Subcutaneous abdominal adipose tissue (tissue), 5 donors: ENCODE measurements at regions not wholly inside any gene's neighbourhood (a gene's known extent, or its start where the extent isn't known, plus 50 kb on each side); places are given as distances from the start of the nearest gene placed in this dataset.

Experiments used
- H3K27ac ChIP-seq: one replicate; pipeline ENCODE4 v1.7.0; 2013; ENCODE audit warnings: low read depth, mild to moderate bottlenecking, inconsistent platforms, low read length, moderate library complexity
- H3K27me3 ChIP-seq, 5 donors: one replicate each; pipeline ENCODE4 v1.7.0; 2013; ENCODE audit warnings: low read length in 5 of 5, inconsistent platforms in 1 of 5; ENCODE audit not compliant: control insufficient read depth in 5 of 5, insufficient read depth in 4 of 5
- H3K36me3 ChIP-seq, 5 donors: one replicate each; pipeline ENCODE4 v1.7.0; 2013; ENCODE audit warnings: low read length in 5 of 5; ENCODE audit not compliant: control insufficient read depth in 5 of 5, insufficient read depth in 5 of 5
- H3K4me1 ChIP-seq, 5 donors: one replicate each; pipeline ENCODE4 v1.7.0; 2013; ENCODE audit warnings: low read length in 5 of 5, mild to moderate bottlenecking in 3 of 5, moderate library complexity in 1 of 5; ENCODE audit not compliant: control insufficient read depth in 5 of 5, insufficient read depth in 5 of 5
- H3K4me3 ChIP-seq, 5 donors: one replicate each; pipeline ENCODE4 v1.7.0; 2013; ENCODE audit warnings: low read length in 5 of 5, low read depth in 1 of 5
- H3K9ac ChIP-seq, 5 donors: one replicate each; pipeline ENCODE4 v1.7.0; 2013; ENCODE audit warnings: low read length in 5 of 5, mild to moderate bottlenecking in 4 of 5, moderate library complexity in 3 of 5
- H3K9me3 ChIP-seq, 5 donors: one replicate each; pipeline ENCODE4 v1.7.0; 2013; ENCODE audit warnings: low read length in 5 of 5; ENCODE audit not compliant: control insufficient read depth in 5 of 5
- donor health status: healthy.
- donor health status: healthy.
- donor health status: healthy.
- donor health status: healthy.
- donor health status: healthy.

DNA sequence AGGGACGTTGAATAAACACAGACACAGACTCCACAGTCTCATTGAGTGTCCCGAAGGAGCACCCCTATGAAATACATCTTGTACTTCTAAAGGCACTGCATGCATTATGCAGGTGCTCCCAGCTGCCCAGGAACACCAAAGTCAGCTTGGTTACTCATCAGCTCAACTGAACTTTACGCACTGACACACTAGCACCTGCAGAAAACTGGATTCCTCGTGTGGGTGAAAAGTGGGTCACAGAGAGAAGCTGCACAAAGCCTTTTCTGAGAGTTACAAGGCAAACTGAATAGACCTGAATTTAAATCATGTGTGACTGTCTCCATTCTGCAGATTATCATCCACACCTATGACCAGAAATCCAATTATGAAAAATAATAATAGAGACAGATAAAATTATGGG lies 527.5 kb upstream of the NBEA start:
- Histone ChIP-seq H3K27me3 (no peaks in the 10 kb centered on the region), H3K36me3 (no peaks in the 10 kb centered on the region), H3K9ac (no peak overlapping the region), H3K4me1 (no peaks in the 10 kb centered on the region), H3K27ac (no peak overlapping the region), H3K4me3 (no peak overlapping the region), H3K9me3 (no peaks in the 10 kb centered on the region)

DNA sequence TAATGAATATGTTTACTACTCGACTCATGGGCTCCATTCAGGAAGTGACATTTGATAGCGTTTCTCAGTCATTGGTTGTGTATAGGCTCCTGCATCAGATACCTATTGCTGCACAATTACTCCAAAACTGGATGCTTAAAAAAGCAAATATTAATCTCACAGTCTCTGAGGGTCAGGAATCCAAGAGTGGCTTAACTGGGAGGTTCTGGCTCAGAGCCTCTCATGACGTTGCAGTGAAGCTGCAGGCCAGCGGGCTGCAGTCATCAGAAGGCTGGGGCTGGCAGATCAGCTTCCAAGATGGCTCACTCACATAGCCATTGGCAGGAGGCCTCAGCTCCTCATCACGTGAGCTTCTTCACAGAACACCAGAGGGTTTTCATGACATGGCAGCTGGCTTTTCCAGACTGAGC lies 525.1 kb upstream of the NBEA start:
- H3K9me3 ChIP-seq, result no peaks in the 10 kb centered on the region
- H3K9ac ChIP-seq, result no peak overlapping the region
- no peaks in the 10 kb centered on the region for H3K4me1 ChIP-seq
- H3K27ac ChIP-seq, result no peak overlapping the region
- no peak overlapping the region for H3K4me3 ChIP-seq
- H3K36me3 ChIP-seq, result no peaks in the 10 kb centered on the region
- no peaks in the 10 kb centered on the region for H3K27me3 ChIP-seq

DNA sequence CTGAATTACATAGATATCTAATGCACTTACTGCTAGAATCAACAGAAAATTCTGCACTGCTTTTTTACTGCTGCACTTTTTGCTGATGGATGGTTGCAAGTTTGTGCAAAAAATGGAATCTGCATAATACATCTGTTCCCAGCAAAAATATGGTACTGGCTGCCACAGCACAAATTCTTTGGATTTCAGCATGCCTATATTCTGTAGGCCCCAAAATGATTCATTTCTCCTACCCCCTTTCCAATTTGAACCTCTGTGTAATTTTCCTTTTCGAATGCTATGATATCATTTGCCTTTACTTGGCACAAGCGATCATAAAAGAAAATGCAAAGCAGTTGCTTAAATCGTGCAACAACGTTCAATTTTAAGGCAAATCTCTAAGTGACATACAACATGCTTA lies 524.2 kb upstream of the NBEA start:
- H3K4me3 ChIP-seq, result no peak overlapping the region
- H3K27me3 ChIP-seq, result no peaks in the 10 kb centered on the region
- H3K9ac ChIP-seq, result no peak overlapping the region
- no peaks in the 10 kb centered on the region for H3K9me3 ChIP-seq
- H3K4me1 ChIP-seq, result no peaks in the 10 kb centered on the region
- no peaks in the 10 kb centered on the region for H3K36me3 ChIP-seq
- H3K27ac ChIP-seq, result no peak overlapping the region

DNA sequence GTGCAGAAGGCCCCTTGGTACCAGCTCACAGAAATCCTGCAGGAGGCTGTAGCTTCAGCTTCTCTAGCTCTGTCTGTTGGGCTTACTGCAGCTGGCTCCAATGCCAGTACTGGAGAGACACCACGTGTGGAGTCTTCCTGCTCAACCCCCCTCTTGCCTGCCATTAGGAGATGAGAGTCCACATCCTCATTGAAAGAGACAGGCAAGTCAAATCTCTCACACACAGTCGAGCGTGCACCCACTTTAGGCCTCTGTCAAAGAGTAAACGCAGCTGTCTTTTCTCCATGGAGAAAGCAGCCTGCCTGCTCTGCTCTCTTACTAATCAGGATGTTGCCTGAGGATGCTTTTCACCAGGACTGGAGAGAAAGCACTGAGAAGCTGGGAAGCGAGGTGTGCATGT lies 523.0 kb upstream of the NBEA start:
- Histone ChIP-seq H3K9ac (no peak overlapping the region), H3K27ac (no peak overlapping the region), H3K4me3 (no peak overlapping the region), H3K27me3 (no peaks in the 10 kb centered on the region), H3K4me1 (no peaks in the 10 kb centered on the region), H3K9me3 (no peaks in the 10 kb centered on the region), H3K36me3 (no peaks in the 10 kb centered on the region)

DNA sequence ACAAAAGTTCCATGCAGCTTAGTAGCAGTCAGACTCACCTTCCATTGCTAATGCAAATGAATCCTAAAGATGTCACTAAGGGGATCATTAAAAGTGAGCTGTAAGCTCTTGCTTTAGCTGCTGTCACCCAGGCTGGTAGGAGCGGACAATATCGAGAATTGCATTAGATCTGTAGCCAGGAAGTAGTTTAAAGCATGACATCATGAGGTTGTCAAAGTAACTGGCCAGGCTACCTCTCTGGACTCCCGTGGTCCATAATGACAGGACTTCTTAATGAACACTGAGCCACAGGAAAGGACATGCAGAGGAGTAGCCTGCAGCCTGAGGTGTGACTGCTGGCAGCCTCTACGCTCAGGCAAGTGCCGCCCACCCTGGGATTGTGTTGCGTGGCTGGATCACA lies 522.3 kb upstream of the NBEA start:
- Histone ChIP-seq H3K4me1 (no peaks in the 10 kb centered on the region), H3K9ac (no peak overlapping the region), H3K9me3 (no peaks in the 10 kb centered on the region), H3K27ac (no peak overlapping the region), H3K27me3 (no peaks in the 10 kb centered on the region), H3K36me3 (no peaks in the 10 kb centered on the region), H3K4me3 (no peak overlapping the region)

DNA sequence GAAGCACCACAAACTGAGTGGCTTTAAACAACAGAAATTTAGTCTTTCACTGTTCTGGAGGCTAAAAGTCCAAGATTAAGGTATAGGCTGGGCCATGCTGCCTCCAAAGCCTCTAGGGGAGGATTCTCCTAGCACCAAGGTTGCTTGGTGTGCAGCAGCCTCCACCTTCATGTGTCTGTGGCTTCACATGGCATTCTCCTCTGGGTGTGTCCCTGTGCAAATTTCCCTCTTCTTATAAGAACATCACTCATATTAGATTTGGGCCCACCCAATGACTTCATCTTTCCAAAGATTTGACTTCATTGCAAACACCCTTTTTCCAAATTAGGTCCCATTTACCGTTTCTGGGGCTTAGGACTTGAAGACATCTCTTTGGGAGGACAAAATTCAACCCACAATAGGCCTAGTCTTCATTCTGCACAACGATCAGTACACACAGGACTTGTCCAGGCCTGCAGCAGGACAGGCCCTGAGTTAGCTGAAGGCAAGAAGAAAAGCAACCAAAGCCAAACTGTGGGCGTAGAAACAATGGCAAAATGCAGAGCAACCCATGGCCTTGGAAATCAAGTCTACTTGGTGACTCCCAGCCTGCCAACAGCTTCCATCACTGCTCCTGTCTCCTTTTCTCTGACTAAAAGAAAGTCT lies 521.2 kb upstream of the NBEA start:
- Histone ChIP-seq H3K9me3 (no peaks in the 10 kb centered on the region), H3K4me3 (no peak overlapping the region), H3K27ac (no peak overlapping the region), H3K4me1 (no peaks in the 10 kb centered on the region), H3K9ac (no peak overlapping the region), H3K36me3 (no peaks in the 10 kb centered on the region), H3K27me3 (no peaks in the 10 kb centered on the region)

DNA sequence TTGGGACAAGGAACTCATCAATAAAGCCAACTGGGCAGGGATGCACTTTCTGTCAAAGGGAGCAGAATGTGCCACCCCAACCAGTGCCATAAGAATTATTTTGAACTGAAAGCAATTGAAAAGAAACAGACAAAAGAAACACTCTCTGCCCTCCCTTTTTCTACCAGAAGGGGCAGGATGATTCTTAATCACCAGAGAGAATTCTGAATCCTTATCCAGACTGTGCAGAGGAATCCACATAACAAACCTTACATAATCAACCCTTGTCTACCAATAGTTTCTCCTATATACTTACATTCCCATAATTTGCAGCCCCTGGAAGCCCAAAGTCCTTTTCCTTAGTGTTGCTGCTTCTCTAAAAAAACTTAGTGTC lies 520.7 kb upstream of the NBEA start:
- no peaks in the 10 kb centered on the region for H3K36me3 ChIP-seq
- H3K27ac ChIP-seq, result no peak overlapping the region
- no peaks in the 10 kb centered on the region for H3K4me1 ChIP-seq

DNA sequence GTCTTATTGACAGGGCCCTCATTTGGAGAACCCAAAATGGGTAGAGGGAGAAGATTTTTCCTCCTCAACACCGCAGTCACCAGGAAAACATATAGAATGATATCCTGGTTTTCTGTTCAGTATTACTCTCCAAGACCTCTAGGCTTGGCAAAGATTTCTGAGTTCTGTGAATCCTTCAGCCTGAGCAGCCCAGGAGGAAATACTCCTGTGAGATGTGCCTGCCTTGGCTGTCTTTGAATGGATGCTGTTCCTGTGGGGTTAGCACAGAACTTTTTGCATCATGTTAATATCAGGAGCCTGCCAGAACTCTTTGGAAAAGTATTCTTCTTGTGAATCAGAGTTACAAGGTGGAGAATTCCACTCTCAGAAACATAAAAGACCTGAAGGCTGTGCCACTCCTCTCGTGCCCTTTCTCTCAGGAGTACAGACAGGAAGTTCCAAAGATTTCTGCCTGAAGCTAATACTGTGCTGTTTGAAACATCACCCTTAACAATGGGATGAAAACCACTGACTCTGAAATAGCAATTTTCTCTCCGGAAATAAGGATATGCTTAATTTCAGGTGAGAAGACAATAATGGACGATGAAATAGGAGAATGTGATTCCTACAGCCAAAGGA lies 520.1 kb upstream of the NBEA start:
- H3K9ac ChIP-seq, result no peak overlapping the region
- H3K4me3 ChIP-seq, result no peak overlapping the region
- H3K36me3 ChIP-seq, result no peaks in the 10 kb centered on the region

More for the DNA sequence above, 520.7 kb upstream of the NBEA start:
- H3K9me3 ChIP-seq, result no peaks in the 10 kb centered on the region
- no peaks in the 10 kb centered on the region for H3K27me3 ChIP-seq
- H3K9ac ChIP-seq, result no peak overlapping the region
- H3K4me3 ChIP-seq, result no peak overlapping the region

DNA sequence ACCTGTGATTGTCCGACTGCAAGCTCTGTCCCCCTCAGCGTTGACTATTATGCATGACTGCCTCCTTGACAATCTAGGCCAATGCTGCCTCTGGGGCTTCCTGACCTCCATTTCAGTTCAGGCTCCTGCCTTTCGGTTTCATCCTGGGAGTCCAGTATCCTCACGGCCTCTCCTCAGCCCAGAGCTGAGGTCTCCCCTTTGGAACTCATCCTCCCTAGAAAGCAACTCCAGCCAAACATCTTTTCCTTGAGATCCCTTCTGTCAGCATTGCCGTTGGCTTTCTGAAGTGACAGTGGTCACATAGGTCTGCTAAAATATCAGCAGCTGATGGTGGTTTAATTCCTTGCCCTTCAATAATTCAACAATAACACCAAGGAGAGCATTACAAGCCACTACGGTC lies 519.1 kb upstream of the NBEA start:
- no peaks in the 10 kb centered on the region for H3K4me1 ChIP-seq
- no peaks in the 10 kb centered on the region for H3K36me3 ChIP-seq
- H3K27me3 ChIP-seq, result no peaks in the 10 kb centered on the region
- no peak overlapping the region for H3K4me3 ChIP-seq
- no peak overlapping the region for H3K27ac ChIP-seq
- no peak overlapping the region for H3K9ac ChIP-seq
- no peaks in the 10 kb centered on the region for H3K9me3 ChIP-seq

More for the DNA sequence above, 520.1 kb upstream of the NBEA start:
- Histone ChIP-seq H3K27ac (no peak overlapping the region), H3K4me1 (no peaks in the 10 kb centered on the region), H3K9me3 (no peaks in the 10 kb centered on the region), H3K27me3 (no peaks in the 10 kb centered on the region)

DNA sequence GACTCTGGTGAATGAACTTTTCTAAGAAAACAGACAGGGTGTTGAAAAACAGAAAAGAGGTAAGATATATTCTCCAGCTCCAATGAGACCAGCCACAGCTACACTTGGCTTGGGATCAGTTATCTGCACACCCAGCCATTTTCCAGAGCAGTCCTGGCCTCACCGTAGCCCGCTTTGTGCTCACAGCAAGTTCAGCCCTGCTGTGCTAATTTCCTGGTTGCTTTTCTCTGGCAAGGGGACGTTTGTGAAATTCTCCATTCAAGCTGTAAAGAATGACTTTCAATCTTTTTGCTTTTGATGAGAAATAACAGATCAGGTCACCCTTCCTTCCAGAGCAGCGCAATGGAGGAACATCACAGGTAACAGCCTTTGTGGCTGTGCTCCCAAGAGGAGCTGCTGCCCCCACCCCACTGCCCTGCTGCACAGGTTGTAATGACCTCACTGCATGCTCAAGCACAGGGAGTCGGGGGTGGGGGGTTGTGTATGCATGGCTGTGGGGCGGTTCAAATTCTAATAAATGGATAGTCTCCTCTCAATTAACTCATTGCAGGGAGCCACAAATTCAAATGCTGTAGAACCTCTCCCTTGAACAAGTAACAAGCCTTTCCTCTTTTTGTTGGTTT lies 516.6 kb upstream of the NBEA start:
- H3K9ac ChIP-seq, result no peak overlapping the region
- H3K27ac ChIP-seq, result no peak overlapping the region
- no peaks in the 10 kb centered on the region for H3K4me1 ChIP-seq
- H3K4me3 ChIP-seq, result no peak overlapping the region
- H3K27me3 ChIP-seq, result no peaks in the 10 kb centered on the region
- no peaks in the 10 kb centered on the region for H3K36me3 ChIP-seq
- no peaks in the 10 kb centered on the region for H3K9me3 ChIP-seq
